ENCODE measurements at regions not wholly inside any gene's neighbourhood (a gene's known extent, or its start where the extent isn't known, plus 50 kb on each side); places are given as distances from the start of the nearest gene placed in this dataset.

GRCh38 chrX:122241959-122242358, 942.1 kb upstream of the GRIA3 start:
- TF ChIP-seq CTCF (IDR thresholded peaks at IDR 0.05) (no peak), POLR2A (IDR thresholded peaks at IDR 0.05) (no peak)
